T-helper 22 cell (primary cell): ENCODE measurements at regions not wholly inside any gene's neighbourhood (a gene's known extent, or its start where the extent isn't known, plus 50 kb on each side); places are given as distances from the start of the nearest gene placed in this dataset.

Experiments
- DNase-seq: peaks from one replicate; pipeline ENCODE4 v3.0.0-alpha.2; 2020; ENCODE audit warnings: low read depth

GRCh38 chr2:8090748-8091700, 590.8 kb upstream of the ID2 start:
- no peak for DNase-seq

DNA sequence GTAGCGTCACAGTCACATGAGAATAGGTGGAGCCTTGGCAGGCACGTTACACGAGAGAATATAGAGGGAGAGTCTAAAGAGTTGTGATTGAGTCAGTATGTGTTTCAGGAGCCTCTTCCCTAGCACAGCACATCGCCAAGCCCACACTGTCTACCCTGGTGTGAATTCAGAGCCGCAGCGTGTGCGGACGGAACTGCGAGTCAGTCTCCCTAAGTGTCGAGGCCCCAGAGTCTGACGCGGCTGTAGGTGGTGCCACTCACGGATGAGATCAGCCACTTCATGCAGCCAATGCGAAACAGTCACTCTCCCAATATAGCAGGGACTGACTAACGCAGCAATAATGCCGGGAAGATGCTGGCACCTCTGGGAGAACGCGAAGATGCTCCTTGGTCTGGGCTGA, 587.3 kb upstream of the ID2 start:
- DNase-seq, result no peak

DNA sequence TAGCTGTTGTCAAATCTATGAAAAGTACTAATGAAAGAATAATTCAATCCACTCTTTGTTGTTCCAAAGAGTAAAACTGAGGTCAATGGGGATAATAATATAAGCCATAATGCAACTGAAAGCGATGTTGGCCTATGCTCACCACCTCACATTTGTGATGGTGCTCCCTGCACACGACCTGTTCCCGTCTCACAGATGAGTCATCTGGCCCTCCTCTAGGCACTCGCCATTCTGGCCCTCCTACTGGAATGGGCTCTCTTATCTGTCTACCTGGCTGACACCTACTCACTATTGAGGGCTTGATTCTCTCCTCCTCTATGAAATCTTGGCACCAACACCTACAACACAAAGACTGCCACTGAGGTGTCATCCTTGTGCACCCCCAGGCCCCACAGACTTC, 585.9 kb upstream of the ID2 start:
- DNase-seq, result no peak

GRCh38 chr2:8096484-8096883, 585.4 kb upstream of the ID2 start:
- DNase-seq, result no peak

DNA sequence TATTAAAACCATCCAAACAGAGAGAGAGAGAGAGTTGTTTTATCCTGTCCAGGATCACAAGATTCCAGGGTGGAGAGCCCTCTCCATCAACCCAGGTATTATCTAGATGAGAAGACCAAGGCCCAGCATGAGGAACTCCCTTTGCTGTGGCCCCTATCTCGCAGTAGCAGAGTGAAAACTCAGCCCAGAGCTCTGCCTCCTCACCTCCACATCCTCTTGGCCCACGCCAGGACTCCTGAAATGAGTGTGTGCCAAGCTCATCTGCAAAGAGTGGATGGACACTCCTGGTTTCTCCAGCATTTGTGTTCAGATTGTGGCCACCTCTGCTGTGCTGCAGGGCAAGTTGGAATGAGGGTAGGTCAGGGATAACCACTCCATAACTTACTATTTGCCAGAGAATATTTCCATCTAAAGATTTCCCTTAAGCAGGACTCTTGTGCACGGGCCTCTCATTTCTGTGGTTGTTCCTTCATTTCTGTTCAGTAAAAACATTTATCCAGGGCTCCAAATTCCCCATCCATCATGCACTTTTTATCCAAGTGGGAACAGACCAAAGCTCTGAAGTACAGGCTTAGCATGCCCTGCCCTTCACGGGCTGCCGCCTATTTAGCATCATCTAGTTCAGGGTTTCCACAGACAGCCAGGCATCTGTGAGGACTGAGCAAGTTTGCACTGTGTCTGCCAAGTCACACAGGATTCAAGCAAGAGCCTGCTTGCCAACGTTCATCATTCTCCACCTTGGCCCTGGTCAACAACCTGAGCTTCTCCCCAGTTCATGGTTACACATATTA, 583.2 kb upstream of the ID2 start:
- DNase-seq, result no peak

DNA sequence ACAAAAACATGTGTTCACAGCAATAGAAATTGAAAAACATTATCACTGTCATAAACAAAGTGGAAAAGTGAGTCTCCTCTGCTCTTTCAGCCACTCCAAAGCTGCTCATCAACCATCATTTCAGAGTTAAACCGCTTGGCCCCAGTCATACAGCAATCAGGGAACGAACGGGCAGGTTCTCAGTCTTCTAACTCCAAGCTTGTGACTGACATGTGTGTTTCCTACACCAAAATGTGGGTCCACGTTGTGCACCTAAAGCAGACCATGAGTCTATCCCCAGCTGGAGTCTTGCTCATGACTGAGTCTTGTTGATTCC, 582.6 kb upstream of the ID2 start:
- no peak for DNase-seq

DNA sequence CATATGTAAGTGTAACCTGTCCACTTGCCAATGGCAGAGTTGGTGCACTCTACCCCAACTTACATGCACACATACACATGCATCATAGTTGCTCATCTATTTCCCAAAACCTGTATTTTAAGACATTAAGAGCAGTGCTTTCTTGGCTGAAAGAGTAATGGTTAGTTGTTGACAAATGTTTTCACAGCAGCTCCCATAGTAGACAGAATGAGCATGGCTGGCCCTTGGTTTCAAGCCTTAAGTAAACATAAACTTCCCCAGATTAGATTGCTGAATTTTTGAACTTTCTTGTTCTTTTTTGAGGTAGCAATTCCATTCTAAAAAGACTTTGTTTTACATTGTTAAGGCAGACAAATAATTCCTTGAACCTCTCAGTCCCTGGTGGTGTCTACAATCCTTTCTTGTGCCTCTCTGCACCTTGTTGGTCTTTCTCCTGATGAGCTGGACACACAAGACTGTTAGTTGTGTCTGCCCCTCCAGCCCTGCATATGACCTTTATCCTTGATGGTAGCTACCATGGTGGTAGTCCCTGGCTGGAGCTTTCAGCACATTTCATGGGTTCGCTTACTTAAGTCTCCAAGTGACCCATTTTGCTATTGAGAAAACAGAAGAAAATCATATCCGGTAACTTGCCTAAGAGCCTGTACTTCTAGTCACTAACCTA, 580.1 kb upstream of the ID2 start:
- no peak for DNase-seq

DNA sequence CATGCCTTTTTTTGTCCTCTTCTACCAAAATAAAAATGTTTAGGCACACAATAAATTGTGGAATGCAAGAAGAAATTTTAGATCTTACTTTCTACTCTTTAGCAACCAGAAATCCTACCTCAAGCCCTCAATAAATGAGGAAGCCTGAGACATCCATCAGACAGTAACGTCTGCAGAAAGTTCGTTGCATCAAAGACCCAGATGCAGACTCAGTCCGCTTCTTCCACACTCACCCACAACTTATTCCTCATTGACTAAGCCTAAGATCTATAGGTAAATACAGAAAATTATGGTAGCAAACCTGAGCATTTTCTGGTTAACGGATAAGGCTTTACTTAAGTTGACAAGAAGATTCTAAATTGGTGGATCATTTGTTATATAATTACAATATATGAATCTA, 579.4 kb upstream of the ID2 start:
- DNase-seq, result no peak

DNA sequence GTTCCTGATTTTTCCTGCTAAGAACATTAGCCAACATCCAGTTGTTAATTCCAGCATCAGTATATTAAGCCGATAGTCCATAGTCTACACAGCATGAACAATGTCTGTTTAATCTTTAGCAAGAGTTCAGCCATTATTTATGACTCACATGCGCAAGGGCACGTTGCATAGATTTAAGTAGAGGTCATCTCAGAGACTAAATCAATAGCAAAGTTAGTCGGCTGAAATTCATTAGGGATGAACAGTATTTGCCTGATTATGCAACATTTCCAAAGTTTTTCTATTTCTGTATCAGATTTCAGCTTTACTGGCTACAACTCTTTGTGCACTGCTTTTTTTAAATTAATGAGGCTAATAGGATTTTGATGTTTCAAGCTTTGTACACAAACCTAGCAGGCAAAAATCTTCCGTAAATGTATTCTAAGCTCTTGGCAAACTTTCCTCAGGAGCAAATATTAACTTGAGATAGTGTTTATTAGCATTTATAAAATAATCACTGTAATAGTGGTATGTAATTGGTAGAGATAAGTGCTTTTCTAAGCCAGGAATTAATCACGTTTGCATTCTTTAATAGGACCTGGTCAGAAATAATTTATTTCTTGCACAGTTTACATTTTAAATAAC, 578.7 kb upstream of the ID2 start:
- no peak for DNase-seq

DNA sequence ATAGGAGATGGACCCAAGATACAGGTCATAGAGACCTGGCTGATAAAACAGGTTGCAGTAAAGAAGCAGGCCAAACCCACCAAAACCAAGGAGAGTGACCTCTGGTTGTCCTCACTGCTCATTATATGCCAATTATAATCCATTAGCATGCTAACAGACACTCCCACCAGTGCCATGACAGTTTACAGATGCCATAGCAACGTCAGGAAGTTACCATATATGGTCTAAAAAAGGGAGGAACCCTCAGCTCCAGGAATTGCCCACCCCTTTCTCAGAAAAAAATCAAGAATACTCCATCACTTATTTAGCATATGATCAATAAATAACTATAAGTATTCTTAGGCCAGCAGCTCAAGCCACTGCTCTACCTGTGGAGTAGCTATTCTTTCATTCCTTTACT, 574.7 kb upstream of the ID2 start:
- no peak for DNase-seq

- DNase-seq, result no peak
Measured at GRCh38 chr2:8107621-8108378, 574.1 kb upstream of the ID2 start.

GRCh38 chr2:8110716-8111115, 571.1 kb upstream of the ID2 start:
- no peak for DNase-seq

GRCh38 chr2:8111193-8111592, 570.7 kb upstream of the ID2 start:
- DNase-seq, result no peak

DNA sequence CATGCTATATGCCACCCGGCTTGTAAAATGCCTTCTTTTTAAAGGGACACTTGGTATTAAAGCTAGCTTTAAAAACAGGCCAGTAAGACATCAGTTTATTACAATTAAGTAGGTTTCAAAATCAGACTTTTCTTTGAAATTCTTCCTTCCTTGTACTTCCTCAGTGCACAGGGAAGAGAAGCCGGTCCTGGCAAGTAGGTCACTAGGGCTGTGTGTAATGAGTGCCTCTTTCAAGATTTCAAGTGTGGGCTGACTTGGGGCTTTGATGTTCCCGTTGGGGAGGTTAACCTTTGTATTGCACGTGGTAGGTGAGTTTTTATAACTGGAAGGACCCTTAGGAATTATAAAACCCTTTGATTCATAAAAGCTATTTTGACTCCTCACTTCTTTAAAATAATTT, 566.4 kb upstream of the ID2 start:
- no peak for DNase-seq

GRCh38 chr2:8115966-8116365, 565.9 kb upstream of the ID2 start:
- DNase-seq, result no peak

GRCh38 chr2:8116661-8117060, 565.2 kb upstream of the ID2 start:
- DNase-seq, result no peak

- no peak for DNase-seq
Measured at GRCh38 chr2:8118940-8119781, 562.7 kb upstream of the ID2 start.

DNA sequence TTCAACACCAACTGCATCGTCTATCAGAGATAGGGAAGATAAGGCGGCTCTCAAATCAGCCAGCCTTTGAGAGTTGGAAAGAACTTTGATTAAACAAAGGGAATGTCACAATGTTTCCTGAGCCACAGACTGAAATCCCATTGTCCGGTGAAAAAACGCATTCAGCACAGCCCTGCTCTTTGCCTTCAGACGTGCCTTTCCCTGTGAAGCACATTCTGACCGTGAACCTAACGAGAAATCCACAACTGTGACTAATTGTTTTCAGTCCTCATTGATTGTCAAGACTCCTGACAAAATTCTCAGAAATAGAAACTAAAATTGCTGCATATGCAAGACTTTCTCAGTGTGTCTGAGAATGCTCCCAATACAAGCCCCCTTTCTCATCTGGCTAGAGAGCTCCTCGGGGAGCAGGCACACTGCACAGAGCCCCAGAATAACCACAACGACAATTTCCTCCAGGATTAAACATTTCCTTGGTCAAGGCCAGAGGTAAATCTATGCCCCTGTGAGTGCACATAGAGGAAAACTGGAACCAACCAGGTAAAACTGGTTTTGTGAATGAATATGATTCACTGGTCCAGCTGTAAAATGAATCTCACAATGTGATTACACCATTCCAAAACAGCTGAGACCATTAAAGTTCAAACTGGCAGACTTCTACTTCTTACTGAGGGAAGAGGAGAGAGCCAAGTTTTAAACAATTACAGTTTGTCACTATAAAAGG, 561.9 kb upstream of the ID2 start:
- no peak for DNase-seq

DNA sequence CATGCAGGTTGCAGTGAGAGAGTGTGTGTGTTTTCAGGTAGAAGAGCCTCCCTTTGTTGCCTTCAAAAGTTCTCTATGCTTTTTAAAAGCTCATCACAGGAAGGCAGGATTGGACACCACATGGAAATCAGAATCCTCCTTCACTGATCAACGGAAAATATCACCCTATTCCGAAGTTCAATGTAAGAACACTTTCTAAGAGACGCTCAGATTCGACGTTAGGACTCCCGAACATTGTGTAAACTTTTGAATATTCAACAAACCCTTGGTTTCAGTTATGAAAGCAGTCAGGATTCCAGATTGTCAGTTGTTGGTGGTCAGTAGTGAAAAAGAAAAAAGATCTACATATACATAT, 561.4 kb upstream of the ID2 start:
- DNase-seq, result no peak
